ES-I3 (cell line): ENCODE measurements at regions not wholly inside any gene's neighbourhood (a gene's known extent, or its start where the extent isn't known, plus 50 kb on each side); places are given as distances from the start of the nearest gene placed in this dataset.
"Not testable (repeated sequence)": the region's sequence is repeated elsewhere in the genome, so short reads cannot be mapped to it uniquely, and the experiment has no call there.

ENCODE experiments used
- H3K36me3 ChIP-seq: 2 replicates; pipeline ENCODE4 v1.6.1; 2013; ENCODE audit warnings: mild to moderate bottlenecking, low read length, control low read depth, moderate library complexity; ENCODE audit not compliant: insufficient read depth
- H3K4me1 ChIP-seq: 2 replicates; pipeline ENCODE4 v1.6.1; 2013; ENCODE audit warnings: mild to moderate bottlenecking, control low read depth, low read length; ENCODE audit not compliant: insufficient read depth
- H3K9ac ChIP-seq: 2 replicates; pipeline ENCODE4 v1.6.1; 2013; ENCODE audit warnings: low read depth, mild to moderate bottlenecking, low read length, moderate library complexity
- H3K9me3 ChIP-seq: 2 replicates; pipeline ENCODE4 v1.6.1; 2013; ENCODE audit warnings: mild to moderate bottlenecking, low read length, moderate library complexity; ENCODE audit not compliant: control insufficient read depth, insufficient read depth

DNA sequence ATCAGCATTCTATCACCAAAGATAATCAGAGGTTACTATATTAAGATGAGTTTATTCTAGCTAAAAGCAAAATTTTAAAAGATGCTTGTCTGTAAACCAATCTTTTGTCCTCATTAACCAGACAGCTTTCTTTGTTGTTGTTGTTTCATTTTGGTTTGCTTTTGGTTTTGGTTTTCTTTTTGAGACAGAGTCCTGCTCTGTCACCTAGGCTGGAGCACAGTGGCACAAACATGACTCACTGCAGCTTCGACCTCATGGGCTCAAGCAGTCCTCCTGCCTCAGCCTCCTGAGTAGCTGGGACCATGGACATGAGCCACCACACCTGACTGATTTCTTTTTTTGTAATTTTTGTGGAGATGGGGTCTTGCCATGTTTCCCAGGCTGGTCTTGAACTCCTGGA, 102.9 kb downstream of the COX18 start:
- no peaks in the 10 kb centered on the region; the same call in 1 of the 2 replicates for H3K9me3 ChIP-seq
- no peaks in the 10 kb centered on the region for H3K4me1 ChIP-seq
- no peaks in the 10 kb centered on the region for H3K36me3 ChIP-seq
- H3K9ac ChIP-seq, result no peak overlapping the region

GRCh38 chr4:72959411-72959810, 110.1 kb downstream of the COX18 start:
- Histone ChIP-seq H3K36me3 (no peaks in the 10 kb centered on the region), H3K4me1 (no peaks in the 10 kb centered on the region), H3K9ac (no peak overlapping the region), H3K9me3 (no peaks in the 10 kb centered on the region)

GRCh38 chr4:72954811-72955210, 114.7 kb downstream of the COX18 start:
- Histone ChIP-seq H3K9me3 (no peaks in the 10 kb centered on the region), H3K4me1 (no peaks in the 10 kb centered on the region), H3K9ac (no peak overlapping the region), H3K36me3 (no peaks in the 10 kb centered on the region)

DNA sequence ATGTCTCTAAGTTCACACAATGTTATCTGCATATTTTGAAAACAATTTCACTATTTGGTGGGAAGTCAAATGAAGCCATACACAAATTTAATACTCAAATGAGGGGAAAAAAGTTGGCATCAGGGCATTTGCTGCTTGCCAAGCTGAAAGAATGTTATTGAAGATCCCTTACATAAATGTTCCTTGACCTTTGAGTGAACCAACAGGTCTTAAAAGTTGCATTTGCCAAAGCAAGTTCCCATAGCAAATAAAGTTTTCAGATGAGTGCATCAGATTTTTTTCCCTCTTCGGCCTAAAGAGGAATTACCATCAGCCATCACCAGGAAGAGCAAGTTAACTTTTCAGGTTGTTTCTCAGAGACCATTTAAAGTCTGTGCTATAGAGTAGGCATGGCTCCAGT, 115.9 kb downstream of the COX18 start:
- Histone ChIP-seq H3K9me3 (no peaks in the 10 kb centered on the region), H3K4me1 (no peaks in the 10 kb centered on the region), H3K9ac (no peak overlapping the region), H3K36me3 (no peaks in the 10 kb centered on the region)

DNA sequence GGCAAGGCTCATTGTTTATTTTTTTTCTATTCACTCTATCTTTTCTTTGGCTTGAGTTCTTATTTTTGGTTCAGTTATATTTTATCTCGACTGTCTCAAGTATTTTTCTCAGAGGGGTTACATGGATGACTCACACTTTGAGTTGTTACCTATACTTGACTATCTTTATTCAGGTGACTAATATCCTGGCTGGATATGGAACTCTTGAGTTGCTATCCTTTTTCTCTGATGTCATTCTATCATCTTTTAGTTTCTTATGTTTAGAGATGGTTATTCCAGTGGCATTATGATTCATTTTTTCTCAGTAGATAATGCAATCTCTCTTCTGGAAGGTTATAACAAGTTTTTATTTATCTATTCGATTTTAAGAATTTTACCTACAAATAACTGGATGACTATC, 117.9 kb downstream of the COX18 start:
- H3K9me3 ChIP-seq, result no peaks in the 10 kb centered on the region
- no peaks in the 10 kb centered on the region for H3K4me1 ChIP-seq
- H3K36me3 ChIP-seq, result no peaks in the 10 kb centered on the region
- H3K9ac ChIP-seq, result no peak overlapping the region

GRCh38 chr4:72951147-72951546, 118.4 kb downstream of the COX18 start:
- H3K9me3 ChIP-seq, result no peaks in the 10 kb centered on the region
- no peaks in the 10 kb centered on the region for H3K36me3 ChIP-seq
- H3K4me1 ChIP-seq, result no peaks in the 10 kb centered on the region
- no peak overlapping the region for H3K9ac ChIP-seq

- Histone ChIP-seq H3K36me3 (no peaks in the 10 kb centered on the region), H3K9me3 (no peaks in the 10 kb centered on the region), H3K4me1 (no peaks in the 10 kb centered on the region)
Observed at GRCh38 chr4:72948080-72948479, 121.4 kb downstream of the COX18 start.

DNA sequence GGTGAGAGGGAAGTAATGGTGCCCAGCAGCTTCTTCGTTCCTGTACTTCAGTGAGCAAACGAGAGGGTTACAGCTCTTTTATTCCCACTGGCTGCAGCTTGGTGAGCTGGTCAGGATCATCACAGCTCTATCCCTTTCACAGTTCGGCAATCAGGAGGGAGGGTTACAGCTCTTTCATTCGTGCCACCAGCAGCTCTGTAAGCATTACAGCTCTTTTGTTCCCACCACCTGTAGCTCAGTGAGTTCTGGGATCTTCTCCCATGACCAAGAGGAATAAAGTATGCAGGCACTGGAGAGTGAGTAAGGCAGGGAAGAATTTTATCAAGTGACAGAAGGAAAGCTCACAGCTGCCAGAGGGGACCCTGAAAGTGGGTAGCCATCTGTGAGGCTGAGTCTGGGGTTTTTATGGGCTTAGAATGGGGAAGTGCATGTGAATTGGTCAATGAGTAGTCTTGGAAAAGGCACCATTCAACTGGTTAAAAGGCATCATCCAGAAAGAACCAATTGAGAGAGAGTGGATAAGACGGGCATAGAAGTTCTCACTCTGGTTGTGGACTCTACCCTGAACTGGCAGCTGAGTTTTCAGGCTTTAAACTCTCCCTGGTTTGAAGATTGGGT, 123.7 kb downstream of the COX18 start:
- no peaks in the 10 kb centered on the region for H3K4me1 ChIP-seq
- H3K36me3 ChIP-seq, result no peaks in the 10 kb centered on the region
- H3K9me3 ChIP-seq, result no peaks in the 10 kb centered on the region
- no peak overlapping the region for H3K9ac ChIP-seq

More at GRCh38 chr4:72948080-72948479, 121.4 kb downstream of the COX18 start:
- no peak overlapping the region for H3K9ac ChIP-seq

DNA sequence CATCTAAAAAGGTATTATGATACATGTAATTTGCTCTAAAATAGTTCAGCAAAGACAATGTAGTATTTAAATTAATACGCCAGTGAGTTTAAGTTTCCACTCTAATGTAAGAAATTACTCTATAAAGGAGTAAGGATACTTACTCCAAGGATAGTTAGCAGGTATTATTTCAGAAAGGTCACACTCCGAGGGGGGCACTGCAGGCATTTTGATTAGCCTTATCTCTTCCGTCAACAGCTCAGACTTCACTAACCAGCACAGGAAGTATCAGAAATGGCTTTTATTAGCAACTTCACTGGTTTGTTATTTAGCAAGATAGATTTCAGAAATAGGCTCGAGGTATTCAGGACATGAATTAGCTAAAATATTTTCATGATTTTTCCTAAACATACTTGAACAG, 127.0 kb downstream of the COX18 start:
- H3K9ac ChIP-seq, result no peak overlapping the region
- H3K4me1 ChIP-seq, result no peaks in the 10 kb centered on the region
- no peaks in the 10 kb centered on the region for H3K36me3 ChIP-seq
- no peaks in the 10 kb centered on the region; the same call in 1 of the 2 replicates for H3K9me3 ChIP-seq

DNA sequence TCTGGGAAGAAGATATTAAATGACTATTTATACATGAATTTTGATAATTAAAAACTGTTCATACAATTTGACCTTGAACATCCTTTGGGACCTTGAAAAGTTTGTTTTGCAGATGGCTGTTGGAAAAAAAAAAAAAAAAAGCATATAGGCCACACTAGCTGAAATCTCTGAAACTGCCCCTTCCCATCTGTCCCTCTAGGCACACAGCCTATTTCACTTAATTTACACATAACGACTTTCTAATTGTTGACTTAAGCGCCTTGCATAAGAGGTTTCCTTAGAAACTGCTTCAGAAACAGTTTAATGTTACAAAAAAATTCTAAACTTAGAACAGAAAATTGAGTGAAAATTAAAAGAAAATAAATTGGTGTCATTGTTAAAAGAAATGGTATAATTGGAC, 131.0 kb downstream of the COX18 start:
- H3K4me1 ChIP-seq, result peaks cover 5% of the 10 kb centered on the region; the same call in 1 of the 2 replicates
- no peaks in the 10 kb centered on the region; the same call in 1 of the 2 replicates for H3K9me3 ChIP-seq
- H3K9ac ChIP-seq, result no peak overlapping the region
- no peaks in the 10 kb centered on the region for H3K36me3 ChIP-seq

DNA sequence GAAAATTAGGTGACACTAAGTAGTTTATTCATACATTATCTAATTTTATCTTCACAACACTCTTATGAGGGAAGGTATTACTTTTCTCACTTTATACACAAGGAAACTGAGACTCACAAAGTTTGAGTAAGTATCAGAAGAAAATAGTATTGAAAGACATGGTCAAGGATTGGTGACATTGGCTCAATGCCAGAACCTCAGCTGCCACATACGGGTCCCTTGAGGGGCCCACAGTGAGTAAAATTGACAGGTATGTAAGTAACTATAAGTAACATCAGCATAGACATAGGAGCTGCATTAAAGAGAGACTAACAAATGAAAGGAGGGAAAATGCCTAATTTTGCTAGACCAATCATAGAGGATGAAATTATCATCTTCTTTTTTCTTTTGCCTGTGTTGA, 134.1 kb downstream of the COX18 start:
- no peak overlapping the region for H3K9ac ChIP-seq
- peaks cover 5% of the 10 kb centered on the region; the same call in 1 of the 2 replicates for H3K4me1 ChIP-seq
- H3K36me3 ChIP-seq, result no peaks in the 10 kb centered on the region
- no peaks in the 10 kb centered on the region; the same call in 1 of the 2 replicates for H3K9me3 ChIP-seq

DNA sequence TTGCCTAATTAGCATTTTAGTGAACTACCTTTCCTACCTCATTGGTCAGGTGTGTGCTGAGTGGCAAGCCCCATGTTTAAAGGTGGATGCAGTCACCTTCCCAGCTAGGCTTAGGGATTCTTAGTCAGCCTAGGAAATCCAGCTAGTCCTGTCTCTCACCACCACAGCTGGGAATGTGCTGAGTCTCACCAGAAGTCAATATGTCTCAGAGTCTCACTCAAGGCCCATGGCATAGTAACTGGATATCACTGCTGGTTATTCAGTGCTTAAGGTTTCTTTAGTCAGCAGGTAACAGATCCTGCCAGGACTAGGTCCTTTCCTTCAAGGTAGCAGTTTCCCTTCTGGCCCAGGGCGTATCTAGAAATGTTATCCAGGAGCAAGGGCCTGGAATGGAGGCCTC, 136.5 kb downstream of the COX18 start:
- H3K36me3 ChIP-seq, result no peaks in the 10 kb centered on the region
- H3K9ac ChIP-seq, result no peak overlapping the region
- peaks cover 5% of the 10 kb centered on the region; the same call in 1 of the 2 replicates for H3K4me1 ChIP-seq
- no peaks in the 10 kb centered on the region for H3K9me3 ChIP-seq

GRCh38 chr4:72931346-72931745, 138.2 kb downstream of the COX18 start:
- H3K9me3 ChIP-seq, result no peaks in the 10 kb centered on the region
- no peak overlapping the region for H3K9ac ChIP-seq
- H3K36me3 ChIP-seq, result no peaks in the 10 kb centered on the region
- H3K4me1 ChIP-seq, result peaks cover 5% of the 10 kb centered on the region; the same call in 1 of the 2 replicates

DNA sequence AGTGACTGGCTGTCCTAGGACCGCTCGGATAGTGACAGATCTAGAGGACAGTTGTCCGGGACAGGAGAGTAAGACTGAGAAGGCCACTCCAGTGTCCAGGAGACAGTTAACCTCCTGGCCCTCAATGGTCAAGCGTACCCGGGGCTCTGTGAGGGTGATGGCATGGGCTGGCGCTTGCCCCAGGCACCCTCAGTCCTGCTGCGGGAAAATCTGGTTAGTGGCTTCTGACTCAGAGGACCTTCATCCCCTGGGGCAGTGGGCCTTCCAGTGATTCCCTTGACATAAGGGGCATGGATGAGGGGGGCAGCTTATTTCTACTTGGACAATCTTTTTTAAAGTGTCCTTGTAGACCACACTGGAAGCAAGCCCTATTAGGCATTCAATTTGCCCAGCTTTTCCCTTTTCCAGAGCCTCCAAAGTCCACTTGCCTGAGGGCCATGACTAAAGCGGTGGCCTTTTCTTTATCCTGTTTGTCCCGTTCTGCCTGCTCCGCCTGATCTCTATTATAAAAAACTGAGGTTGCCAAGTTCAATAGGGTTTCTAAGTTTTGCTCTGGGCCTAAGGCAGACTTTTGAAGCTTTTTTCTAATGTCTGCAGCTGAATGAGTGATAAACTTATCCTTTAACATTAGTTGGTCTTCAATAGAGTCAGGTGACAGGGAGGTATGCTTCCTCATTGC, 139.8 kb downstream of the COX18 start:
- H3K36me3 ChIP-seq, H3K9me3 ChIP-seq, H3K9ac ChIP-seq, H3K4me1 ChIP-seq: not testable (repeated sequence)

DNA sequence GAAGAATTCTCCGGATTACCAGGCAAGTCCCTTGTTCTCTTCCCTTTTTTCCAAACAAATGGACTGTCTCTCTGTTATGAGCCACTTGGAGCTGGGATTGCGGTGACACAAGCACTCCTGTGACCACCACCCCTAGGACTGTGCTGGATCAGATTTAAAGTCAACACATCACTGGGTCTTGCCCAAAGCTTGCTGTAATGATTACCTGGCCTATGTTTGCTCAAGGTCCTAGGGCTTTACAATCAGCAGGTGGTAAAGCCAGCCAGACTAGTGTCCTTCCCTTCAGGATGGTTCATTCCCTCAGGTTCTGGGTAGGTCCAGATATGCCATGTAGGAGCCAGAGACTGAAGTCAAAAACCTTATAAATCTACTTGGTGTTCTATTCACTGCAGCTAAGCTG, 144.7 kb downstream of the COX18 start:
- H3K36me3 ChIP-seq, result no peaks in the 10 kb centered on the region
- no peaks in the 10 kb centered on the region for H3K9me3 ChIP-seq
- no peak overlapping the region for H3K9ac ChIP-seq
- no peaks in the 10 kb centered on the region for H3K4me1 ChIP-seq
